ENCODE measurements at regions not wholly inside any gene's neighbourhood (a gene's known extent, or its start where the extent isn't known, plus 50 kb on each side); places are given as distances from the start of the nearest gene placed in this dataset.
"Not testable (repeated sequence)": the region's sequence is repeated elsewhere in the genome, so short reads cannot be mapped to it uniquely, and the experiment has no call there.

- not testable (repeated sequence) for TF ChIP-seq CTCF, POLR2A (IDR thresholded peaks at IDR 0.05)
Measured at GRCh38 chr4:128429023-128429613, 141.5 kb upstream of the PGRMC2 start.

Data from esophagus squamous epithelium (tissue), 4 donors.